NCI-H526 treated with DMSO at 0.1 percent for 48 hours (cell line): ENCODE measurements at regions not wholly inside any gene's neighbourhood (a gene's known extent, or its start where the extent isn't known, plus 50 kb on each side); places are given as distances from the start of the nearest gene placed in this dataset.
A peak's percentile ranks its signal among the peaks of the same experiment; 100 is the strongest.

Experiments
- DNase-seq: peaks from one replicate; lab custom pipeline; 2025; lab: John Stamatoyannopoulos, UW

- no peak for DNase-seq
These were observed 425.3 kb upstream of the FANCL start for GRCh38 chr2:58666323-58666970.

GRCh38 chr2:58665154-58665553, 424.0 kb upstream of the FANCL start:
- no peak for DNase-seq

- no peak for DNase-seq
These were observed 423.5 kb upstream of the FANCL start for GRCh38 chr2:58664523-58665151.

DNA sequence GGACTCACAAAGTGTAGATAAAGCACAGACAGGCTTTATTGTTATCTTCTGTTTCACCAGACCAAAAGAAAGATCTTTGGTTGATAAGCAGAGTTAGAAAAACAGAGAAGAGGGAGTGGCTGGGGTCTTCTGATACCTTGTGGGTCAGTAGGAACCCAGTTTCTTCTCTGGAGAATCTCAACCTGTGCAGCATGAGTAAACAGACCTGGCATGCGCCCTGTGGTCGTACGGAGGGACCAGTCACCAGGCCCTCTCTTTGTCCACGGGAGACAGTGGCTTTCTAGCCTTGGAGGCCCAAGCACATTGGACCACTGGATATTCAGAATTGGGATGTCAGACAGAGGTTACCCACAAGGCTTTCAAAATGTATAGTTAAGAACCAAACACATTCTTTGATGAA, 418.9 kb upstream of the FANCL start:
- DNase-seq, result no peak

- no peak for DNase-seq
These were observed 414.0 kb upstream of the FANCL start for GRCh38 chr2:58655152-58655551.

DNA sequence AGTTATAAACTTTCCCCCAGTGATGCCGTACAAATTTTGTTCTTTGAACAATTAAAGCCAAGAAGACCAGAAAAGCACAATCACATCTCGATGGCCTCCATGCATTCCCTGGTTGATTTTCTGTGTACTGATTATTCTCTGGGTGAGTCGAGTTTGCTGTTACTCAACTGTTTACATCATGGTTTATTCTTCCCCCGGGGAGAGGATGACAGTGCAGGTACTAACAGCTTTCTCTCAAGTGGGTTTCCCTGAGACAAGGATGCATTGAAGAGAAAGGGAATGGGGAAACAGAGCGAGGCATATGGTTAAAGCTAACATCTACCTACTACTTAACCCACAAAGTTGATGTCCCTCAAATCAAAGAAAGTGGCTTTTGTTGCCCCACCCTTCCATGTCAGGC, 410.8 kb upstream of the FANCL start:
- no peak for DNase-seq

DNA sequence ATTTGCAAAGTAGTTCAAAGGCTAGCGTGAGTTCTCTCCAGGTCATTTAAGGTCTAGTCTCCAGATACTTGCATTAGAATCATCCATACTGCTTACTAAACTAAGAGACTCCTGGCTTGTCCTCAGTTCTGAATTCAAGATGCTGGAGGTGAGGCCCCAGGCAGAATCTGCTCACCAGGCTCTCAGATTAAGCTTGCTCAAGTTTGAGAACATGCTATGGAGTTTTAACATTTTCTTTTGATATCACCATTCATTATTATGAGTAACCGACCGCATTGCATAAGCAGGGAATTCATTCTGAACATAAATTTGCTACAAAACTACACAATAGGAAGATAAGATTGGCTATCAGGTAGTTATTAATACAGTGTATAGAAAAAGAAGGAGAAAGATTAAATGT, 409.7 kb upstream of the FANCL start:
- DNase-seq, result no peak

GRCh38 chr2:58649756-58650155, 408.6 kb upstream of the FANCL start:
- DNase-seq, result no peak

GRCh38 chr2:58645017-58645416, 403.9 kb upstream of the FANCL start:
- DNase-seq, result peak; percentile 95

GRCh38 chr2:58644451-58644850, 403.3 kb upstream of the FANCL start:
- no peak for DNase-seq

GRCh38 chr2:58641001-58641400, 399.9 kb upstream of the FANCL start:
- DNase-seq, result no peak

DNA sequence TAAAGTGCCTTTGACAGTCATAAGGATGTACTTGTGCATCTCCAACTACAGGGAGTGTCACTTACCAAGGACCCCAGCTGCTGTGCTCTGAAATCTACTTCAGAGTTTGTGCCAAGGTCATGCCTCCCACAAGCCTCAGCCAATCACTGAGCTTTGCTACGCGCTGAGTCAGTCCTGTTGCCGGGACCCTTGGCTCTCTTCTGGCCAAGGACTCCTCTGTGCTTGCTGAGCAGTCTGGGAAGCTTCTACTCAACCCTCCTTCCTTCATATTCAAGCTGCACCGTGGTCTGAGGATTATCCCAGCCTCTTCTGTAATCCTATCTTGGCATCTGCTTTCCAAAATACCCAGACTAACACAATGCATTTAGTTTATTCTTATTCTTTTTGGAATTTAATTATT, 398.9 kb upstream of the FANCL start:
- DNase-seq, result no peak

DNA sequence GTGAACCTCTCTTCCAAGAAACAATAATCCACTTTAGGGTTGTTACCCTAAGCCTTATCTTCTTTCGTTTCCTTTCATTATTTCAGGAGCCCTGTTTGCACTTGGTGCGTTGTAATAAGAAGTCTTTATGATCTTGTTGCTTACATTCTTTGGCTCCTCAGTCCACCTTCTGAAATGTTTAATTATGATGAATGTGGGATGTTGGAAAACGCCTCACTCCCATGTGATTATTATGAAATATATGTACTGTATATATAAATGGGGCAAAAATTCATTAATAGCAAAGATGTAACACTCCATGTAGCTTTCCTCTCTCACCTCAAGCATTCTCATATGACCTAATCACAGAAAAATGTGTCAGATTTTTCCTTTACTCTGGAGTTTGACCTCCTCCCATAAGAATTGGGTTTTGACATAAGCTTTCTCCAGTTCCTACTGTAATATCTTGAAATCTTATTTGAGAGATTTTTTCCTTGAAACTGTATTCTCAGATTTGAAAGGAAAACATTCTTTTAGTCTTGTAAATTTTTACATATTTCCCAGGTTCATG, 397.2 kb upstream of the FANCL start:
- DNase-seq, result no peak

GRCh38 chr2:58636872-58637271, 395.7 kb upstream of the FANCL start:
- no peak for DNase-seq

DNA sequence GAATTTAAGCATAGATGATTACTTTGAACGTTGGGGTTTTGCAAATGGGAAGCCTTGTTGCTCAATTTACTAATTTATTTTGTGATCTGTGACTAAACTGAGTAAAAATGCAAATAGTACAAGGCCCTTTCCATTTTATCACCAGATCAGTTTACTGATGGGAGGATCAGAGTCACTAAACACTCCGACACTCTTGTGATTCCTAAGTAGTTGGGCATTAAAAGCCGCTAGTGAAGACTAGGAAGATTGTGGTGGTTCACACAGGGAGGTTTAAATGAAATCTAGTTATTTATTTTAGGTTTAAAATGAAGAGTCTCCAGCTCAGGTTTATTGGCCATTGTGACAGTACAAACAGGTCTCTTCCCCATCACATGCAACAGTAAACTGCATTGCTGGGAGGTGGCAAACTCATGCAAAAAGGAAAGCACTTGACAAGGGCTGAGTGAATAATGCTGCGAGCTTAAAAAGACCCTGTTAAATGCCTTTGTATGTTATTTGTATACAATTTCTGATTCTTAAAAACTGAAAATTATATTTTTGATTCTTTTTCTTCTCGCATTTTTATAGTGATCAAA, 394.8 kb upstream of the FANCL start:
- no peak for DNase-seq

DNA sequence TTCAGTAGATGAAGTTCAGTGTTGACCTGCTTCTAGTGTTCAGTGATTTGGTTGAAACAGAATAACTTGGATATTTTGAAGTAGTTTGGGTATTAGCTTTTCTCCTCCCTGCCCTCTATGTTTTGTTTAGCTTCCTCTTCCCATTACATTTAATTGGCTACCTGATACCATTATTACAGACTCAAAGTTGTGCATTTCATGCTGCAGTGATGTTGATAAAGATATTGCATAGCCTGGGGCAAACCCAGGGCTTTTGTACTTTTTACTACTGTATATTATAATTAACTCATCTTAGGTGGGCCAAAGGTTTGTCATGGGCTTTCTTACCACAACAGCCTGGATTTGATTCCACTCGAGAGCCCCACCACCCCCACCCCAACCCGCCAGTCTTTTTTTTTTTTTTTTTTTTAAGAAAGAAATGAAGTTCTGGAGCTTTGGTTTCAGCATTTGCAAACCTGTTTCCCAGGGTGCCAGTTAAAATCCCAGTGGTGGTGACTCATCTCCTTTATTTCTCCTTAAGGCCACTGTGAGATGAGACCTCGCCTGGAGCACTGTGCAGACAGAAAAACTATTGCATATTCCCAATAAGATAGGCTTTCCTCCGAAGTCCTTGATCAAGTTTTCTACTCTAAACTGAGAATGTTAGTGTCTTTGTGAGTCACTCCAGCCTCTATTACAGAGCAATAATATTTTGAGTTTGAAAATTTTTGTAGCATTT, 393.7 kb upstream of the FANCL start:
- DNase-seq, result no peak

GRCh38 chr2:58633613-58634365, 392.7 kb upstream of the FANCL start:
- no peak for DNase-seq

- DNase-seq, result no peak
These were observed 390.9 kb upstream of the FANCL start for GRCh38 chr2:58631986-58632385.

GRCh38 chr2:58629545-58630119, 388.5 kb upstream of the FANCL start:
- DNase-seq, result no peak

- DNase-seq, result no peak
These were observed 379.8 kb upstream of the FANCL start for GRCh38 chr2:58620896-58621295.

DNA sequence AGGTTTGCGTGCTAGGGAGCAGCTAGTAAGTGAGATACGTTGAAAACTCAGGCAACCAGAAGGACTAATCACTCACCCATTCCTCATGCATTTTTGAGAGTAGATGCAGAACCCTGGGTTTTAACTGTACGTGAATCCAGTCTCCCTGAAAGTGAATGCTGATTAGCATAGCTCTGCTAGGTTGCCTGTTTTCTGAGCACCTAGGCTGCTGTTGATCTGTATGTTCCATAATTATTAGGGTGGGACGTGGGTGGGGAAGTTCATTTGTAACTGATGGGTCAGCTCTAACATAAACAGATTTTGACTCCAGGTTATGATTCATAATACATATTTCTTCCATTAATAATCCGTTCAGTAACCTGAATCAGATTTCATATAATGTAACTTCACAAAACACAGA, 379.0 kb upstream of the FANCL start:
- DNase-seq, result no peak

- DNase-seq, result peak; percentile 63
These were observed 375.8 kb upstream of the FANCL start for GRCh38 chr2:58616961-58617360.
